Activated CD4-positive, alpha-beta T cell treated with anti-CD3 and anti-CD28 coated beads for 48 hours (primary cell): ENCODE measurements at regions not wholly inside any gene's neighbourhood (a gene's known extent, or its start where the extent isn't known, plus 50 kb on each side); places are given as distances from the start of the nearest gene placed in this dataset.
"Not testable (repeated sequence)": the region's sequence is repeated elsewhere in the genome, so short reads cannot be mapped to it uniquely, and the experiment has no call there.

ENCODE experiments used
- DNase-seq: peaks from one replicate; pipeline ENCODE4 v3.0.0-alpha.2; 2020

DNA sequence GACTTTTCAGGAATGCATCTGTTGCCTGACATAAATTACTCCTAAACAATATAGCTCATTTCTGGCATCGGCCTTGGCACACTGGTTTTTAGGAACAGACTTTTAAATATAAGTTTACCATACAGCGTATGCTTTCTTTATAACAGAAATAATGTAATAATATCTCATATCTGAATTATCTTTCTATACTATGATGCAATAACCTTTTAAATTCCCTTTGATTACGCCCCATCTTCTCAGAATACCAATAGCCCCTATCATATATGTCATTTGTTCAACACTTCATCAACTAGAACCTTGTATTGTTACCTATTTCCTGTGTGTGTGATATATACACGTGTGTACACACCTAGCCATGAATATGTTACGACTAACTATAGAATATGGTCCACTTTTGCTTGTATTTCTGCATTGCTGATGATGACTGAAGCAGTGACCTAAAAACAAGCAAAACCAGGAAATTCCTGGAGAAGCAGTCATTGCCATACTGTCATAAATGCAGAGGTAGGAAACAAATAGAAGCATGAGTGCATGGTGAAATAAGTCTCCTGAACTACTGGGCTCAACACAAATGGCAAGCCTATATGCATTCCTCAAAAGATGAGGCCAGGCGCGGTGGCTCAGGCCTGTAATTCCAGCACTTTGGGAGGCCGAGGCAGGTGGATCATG, 618.4 kb upstream of the NRP1 start:
- DNase-seq, result no peak

DNA sequence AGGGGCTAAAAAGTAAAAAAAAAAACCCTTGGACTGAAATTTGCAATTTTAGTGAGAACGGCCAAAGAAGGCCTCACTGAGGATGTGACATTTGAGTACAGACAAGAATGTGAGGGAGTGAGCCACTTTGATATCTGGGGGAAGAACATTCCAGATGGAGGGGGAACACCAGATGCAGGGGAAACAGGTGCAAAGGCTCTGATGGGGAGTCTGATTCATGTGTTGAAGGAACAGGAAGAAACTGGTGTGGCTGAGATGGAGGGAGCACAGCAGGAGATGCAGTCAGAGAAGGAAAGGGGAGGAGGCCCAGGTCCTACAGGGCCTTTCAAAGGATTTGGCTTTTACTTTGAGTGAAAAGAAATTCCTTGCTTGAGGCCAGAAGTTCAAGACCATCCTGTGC, 615.7 kb upstream of the NRP1 start:
- DNase-seq, result no peak

DNA sequence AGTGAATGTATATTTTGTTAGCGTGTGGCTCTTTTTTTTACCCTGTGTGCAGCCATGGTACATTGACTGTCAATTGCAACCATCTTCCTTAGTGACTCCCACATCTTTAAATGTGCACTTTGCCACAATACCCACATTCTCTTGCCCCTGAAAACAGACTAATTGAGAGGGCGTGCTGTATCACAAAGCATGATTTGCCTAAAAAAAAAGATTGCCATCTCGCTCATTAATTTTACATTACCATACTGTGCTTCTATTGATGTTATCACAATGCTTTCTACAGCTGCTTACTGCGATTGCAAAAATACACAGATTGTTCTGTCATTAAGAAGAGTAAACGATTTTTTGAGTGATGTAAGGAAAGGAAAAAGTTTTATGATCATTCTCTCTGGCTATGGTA, 613.1 kb upstream of the NRP1 start:
- DNase-seq, result no peak

DNA sequence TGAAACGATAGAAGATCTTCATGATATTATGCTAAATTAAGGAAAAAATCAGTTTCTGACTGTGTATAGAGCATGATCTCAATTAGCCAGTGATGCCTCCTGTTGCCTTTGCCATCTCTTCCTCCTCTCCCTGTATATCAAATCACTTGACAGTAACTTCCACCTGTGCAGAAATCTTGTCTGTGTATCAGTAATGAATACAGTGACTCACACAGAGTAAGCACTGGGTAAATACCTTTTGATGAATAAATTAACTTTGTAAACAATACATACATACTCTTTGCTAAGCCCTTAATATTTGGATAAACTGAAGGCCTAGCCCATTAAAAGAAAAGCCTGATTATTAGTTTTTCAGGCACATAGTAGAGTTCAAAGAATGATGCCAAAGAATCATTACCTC, 610.6 kb upstream of the NRP1 start:
- no peak for DNase-seq

DNA sequence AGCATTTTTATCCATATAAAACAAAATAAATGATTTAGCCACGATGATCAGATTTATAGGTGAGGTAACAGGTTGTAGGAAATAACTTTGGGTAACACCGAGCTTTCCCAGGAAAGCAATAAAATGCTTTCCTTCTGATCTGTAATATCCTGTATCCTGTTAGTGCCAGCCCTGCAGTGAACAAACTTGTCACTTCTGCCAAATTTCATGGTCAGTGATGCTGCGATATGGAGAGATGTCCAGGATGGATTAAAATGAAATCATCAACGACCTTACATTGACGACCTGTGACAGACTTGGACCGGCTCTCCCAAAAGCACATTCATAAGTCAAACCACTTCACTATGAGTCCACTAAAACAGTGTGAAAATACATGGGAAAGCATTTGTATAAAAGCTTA, 608.0 kb upstream of the NRP1 start:
- no peak for DNase-seq

DNA sequence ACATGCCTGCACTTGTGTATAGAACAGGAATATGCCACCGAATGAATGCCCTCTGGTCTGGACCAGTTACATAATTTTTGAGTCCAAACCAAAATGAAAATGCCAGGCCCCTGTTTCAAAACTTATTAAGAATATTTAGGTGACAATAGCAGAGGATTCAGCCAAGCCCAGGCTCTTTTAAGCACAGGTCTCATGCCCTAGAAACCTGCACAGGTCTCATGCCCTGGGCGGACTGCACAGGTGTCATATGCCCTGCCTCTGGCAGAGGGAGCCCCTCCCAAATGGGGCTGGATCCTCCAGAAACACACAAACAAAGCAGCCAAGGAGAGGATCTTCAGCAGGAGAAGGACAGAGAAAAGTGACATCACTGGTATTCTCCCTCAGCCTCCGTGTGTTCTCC, 605.4 kb upstream of the NRP1 start:
- DNase-seq, result no peak

DNA sequence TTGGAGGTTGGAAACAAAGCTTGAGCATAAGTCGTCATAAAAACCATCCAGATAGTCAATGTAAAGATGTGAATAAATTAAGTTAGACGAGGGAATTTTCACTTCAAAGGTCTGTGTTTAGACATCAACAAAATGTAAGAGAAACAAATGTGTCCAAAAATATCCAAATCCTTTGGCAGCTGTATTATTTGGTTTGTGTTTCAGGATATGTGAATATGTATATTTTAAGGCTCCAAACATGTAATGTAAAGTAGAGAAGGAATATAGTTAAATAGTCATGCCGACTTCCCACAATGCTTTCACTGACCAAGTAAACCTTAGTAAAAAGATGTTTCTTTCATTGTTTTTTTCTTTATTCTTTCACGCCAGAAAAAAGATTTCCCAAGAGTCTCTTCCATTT, 604.9 kb upstream of the NRP1 start:
- no peak for DNase-seq

DNA sequence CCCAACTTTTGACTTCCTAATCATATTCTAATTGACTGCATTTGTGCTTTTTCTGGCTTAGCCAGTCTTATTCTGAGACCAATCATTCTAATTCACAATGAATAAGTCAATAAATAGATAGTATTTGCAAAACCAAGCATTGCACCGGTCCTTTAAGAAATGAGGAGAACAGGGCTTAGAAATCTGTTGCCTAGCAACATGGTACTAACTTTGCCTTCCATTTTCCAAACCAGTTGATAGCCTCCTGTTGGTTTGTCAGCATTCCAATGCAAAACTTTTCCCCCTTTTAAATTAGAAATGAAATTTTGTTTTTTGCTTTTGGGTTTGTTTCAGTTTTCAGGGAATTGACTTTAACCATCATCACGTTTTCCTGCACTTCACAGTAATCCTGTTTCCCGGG, 603.5 kb upstream of the NRP1 start:
- DNase-seq, result no peak

DNA sequence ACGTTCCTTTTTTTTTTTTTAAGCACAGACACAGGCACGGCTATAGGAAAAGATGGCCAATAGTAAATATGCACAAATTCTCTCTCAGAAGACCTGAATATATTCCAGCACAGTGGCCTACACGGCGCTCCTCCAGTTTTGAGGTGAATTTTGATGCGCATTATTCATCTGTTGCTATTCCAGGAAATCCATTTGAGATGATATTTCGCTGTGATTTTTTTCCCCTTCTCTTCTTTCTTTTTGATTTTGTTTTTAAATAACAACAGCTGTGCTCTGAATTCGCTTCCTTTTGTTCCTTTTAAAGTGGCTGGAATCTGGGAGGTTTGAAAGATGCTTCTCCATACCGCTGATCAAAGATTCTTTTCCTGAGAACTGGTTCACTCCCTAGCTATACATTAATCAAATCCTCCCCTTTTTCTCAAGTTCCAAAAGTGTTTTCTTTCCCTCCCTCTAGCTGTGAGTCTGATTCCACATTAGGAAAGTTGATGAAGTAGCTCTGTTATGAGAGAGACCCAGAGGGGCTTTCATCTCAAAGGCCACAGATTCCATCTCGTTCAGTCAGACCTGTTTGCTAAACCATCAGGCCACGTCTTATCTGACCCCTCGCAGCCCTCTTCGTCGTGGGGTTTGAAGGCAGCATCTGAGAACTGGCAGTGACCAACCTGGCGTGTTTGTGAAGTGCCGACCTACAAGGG, 602.7 kb upstream of the NRP1 start:
- DNase-seq, result no peak

DNA sequence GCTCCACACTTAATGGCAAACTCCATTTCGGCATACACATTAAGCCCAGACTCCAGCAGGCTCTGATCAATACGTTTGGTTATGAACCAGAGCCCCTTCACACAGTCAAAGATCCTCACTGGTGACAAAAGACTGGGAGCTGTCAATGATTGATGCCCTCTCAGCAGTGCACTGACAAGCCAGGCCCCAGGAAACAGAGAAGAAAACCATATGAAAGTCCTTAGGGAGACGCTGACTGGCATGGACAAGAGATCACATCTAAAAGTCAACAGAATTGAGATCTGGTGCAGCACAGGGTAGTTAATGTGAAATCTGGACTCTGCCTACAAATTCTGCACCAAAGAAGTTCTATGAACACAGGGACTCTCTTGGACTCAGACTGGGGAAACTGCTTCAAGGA, 600.9 kb upstream of the NRP1 start:
- DNase-seq, result no peak

DNA sequence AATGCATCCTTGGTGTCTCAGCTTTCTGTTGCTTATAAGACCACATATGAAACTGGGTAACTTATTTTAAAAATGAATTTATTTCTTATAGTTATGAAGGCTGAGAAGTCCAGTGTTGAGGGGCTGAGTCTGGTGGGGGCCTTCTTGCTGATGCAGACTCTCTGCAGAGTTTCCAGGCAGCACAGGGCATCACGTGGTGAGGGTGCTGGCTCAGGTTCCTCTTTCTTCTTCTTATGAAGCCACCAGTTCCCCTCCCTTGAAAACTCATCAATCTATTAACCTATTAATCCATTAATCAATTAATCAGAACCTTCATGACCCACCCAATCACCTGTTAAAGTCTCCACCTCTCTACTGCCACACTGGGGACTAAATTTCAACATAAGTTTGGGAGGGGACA, 595.6 kb upstream of the NRP1 start:
- DNase-seq, result no peak

DNA sequence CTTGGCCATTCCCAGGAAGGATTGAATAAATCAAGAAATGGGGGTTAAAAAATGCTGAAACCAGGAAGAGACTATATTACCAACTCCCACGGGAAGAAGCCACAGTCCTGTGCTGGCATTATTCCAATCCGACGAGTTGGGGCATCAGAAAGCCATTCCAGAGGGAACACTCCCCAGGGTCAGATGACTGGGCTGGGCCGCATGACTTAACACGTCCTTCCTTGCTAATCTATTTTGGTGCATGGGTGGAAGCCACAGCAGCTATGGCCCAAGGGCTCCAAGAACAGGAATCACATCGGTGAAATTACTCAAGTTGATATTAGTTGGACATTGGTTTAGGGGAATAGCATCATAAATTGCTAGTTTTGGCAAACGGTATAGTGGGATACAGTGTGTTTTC, 592.9 kb upstream of the NRP1 start:
- DNase-seq, result no peak

DNA sequence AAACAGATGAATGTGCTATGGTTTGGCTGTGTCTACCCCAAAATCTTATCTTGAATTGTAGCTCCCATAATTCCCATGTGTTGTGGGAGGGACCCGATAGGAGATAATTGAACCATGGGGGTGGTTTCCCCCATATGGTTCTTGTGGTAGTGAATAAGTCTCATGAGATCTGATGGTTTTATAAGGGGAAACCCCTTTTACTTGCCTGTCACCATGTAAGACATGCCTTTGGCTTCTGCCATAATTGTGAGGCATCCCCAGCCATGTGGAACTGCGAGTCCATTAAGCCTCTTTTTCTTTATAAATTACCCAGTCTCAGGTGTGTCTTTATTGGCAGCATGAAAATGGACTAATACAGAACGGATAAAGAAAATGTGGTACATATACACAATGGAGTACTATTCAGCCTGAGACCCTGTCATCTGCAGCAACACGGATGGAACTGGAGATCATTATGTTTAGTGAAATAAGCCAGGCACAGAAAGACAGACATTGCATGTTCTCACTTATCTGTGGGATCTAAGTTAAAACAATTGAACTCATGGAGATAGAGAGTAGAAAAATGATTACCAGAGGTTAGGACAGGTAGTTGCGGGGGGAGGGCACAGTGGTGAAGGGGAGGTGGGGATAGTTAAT, 587.6 kb upstream of the NRP1 start:
- DNase-seq, result no peak

DNA sequence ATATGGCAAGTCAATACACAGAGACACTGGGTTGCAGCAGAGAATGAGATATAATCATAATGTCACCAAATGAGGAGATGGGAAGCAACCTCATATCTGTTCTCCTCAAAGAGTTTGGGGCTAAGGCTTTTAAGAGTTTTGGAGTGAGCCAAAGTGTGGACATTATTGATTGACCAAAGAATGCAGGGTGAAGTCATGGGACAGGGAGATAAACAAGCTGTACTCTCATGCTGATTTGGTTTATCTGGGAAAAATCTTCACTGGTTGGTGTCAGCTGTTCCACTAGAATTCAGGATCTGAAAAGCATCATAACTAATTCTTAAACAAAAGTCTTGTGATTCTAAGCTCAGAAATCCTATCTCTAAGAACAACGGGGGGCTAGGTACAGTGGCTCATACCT, 585.9 kb upstream of the NRP1 start:
- no peak for DNase-seq

DNA sequence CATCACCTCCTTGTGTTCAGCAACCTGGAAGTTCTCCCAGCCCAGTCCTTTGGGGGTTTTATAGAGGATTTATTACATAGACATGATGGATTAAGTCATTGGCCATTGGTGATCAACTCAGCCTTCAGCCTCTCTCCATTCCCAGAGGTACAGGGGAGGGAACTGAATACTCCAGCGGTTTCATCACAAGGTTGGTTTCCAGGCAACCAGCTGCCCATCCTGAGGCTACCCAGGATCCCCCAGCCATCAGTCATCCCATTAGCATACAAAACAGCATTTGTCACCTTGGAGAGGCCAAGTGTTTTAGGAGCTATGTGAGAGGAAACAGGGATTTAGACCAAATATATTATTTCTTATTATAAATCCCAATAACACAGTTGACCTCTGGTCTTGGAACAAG, 584.8 kb upstream of the NRP1 start:
- no peak for DNase-seq

DNA sequence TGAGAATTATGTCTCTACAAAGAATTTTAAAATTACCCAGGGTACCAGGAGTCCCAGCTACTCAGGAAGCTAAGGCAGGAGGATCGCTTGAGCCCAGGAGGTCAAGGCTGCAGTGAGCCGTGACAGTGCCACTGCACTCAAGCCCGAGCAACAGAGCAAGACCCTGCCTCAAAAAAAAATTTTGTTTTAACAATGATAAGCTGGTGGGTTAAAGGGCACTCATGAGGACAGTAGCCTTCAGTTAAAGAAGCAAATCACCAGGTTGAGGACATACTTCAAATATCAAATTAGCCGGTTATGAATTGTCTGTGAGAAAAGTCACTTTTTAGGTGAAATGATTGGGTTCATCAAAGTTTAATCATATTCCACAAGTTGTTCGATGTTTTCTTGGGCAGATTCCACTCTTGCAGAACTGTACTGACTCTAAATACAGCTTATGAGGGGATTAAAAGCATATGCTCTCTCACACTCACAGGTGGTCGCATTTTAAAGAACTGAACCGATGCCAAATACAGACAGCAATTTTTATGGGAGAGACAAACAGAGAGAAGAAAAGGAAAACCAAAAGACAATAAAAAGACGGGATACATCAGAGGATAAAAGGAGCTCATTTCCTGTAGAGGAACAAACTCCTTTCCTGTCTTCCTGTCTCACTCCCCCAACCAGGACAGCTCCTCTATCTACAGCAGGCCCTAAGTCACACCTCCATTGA, 582.8 kb upstream of the NRP1 start:
- DNase-seq, result no peak

DNA sequence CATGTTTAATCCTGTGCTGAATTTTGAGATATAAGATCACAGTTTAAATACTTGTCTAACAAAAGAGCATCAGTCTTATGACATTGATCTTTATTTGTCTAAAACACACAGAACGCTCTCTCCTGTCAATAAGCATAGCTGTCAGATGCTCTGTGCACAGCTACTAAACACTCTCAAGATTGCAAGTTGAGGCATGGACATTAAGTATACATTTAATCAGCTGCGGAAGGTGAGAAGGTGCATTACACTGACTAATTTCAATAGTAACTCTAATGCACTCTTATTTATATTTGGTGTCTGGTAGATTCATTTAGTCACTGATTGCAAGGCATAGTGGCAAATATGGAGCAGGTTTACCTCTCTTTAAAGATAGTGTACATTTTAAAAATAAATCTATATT, 580.3 kb upstream of the NRP1 start:
- no peak for DNase-seq

DNA sequence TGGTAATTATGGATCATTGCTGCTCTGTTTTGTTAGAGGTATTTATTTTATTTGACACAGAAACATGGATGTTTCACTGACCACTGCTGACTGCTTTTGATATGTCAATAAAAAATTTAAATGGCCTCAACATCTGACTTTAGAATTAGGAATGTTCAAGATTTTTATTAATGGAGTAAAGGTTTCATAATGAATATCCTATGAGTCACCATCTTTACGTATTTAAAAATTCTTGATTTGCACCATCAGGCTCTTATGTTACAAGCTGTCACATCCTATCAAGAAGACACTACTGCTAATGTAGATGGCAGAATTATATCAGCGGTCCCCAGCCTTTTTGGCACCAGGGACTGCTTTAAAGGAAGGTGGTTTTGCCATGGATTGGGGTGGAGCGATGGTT, 578.7 kb upstream of the NRP1 start:
- no peak for DNase-seq

DNA sequence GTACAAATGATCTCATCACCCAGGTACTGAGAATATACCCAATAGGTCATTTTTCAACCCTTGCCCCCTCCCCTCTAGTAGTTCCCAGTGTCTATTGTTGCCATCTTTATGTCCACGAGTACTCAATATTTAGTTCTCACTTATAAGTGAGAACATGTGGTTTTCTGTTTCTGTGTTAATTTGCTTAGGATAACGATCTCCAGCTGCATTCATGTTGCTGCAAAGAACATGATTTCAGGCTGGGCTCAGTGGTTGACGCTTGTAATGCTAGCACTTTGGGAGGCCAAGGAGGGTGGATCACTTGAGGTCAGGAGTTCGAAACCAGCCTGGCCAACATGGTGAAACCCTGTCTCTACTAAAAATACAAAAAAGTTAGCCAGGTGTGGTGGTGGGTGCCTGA, 575.0 kb upstream of the NRP1 start:
- DNase-seq, result not testable (repeated sequence)

DNA sequence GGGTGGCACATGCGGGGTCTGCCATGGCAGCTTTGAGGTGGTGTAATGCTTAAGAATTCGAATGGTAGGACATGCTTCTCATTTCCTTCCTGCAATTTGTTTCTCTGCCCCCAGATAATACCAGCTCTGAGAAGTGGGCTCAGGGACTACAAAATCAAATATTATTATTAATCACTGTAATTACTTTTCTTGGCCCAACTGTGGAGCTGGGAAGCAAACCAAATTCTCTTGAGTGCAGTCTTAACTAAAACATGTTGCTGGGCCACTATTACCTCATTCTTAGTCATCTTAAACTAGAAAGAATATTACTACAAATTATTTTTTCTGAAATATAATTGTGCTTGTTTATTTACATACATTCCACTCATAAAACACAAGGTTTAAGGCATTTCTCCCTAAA, 566.7 kb upstream of the NRP1 start:
- DNase-seq, result no peak

DNA sequence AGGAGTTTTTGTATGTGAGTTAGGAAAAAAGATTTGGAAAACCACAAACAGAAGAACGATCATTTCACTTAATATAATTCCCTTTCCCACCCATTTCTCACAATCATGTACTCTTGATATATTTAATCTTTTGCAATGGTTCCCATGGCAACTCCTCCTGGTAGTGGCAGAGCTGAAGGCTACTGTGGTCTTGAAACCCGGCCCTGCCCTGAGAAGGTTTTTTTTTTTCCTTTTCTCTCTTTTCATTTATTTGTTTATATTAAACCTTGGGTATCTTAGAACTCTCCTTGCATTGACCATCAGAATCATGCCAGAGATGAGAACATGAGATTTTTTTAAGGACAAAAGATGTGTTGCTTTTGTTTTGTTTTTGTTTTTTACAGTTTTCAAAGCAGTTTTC, 566.1 kb upstream of the NRP1 start:
- DNase-seq, result no peak

DNA sequence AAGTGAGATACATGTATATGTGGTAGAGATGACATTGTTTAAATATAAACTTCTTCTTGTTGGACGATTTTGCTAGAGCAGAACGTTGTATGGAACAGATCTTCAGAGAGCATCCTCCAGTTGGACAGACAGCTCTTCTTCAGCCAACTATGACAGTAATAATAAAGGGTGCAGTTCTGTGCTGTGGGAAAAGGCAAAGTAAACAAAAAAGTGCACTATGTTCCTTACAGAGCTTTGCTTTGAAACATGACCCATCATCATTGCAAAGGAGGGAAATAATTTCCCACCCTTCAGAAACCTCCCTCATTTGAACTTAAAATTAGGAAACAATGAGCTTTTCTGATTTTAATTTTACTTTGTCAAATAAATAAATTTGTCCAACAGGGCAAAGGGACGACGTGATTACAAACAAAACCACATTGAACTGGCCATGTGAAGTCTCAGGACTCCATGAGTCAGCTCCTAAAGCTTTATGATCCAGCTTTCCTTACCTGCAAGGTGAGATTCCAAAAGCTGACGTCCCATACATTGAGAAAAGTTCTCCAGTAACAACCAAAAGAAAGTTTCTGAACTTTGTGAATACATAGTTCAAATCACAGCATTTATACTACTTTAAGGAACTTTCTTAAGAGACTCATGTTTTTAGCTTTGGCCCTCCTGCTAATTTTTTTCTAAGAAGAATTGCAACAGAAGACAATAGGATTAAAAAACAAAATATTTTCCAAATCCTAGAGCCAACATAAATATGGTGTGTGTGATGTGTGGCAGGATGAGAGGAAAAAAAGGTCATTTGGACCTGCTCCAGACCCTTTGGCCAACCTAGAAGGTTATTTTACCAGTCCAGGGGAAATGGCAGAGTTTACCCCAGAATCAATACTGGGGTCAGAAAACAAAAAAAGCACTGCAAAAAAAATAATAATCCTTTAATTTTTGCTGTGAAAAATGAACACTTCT, 565.4 kb upstream of the NRP1 start:
- DNase-seq, result no peak

DNA sequence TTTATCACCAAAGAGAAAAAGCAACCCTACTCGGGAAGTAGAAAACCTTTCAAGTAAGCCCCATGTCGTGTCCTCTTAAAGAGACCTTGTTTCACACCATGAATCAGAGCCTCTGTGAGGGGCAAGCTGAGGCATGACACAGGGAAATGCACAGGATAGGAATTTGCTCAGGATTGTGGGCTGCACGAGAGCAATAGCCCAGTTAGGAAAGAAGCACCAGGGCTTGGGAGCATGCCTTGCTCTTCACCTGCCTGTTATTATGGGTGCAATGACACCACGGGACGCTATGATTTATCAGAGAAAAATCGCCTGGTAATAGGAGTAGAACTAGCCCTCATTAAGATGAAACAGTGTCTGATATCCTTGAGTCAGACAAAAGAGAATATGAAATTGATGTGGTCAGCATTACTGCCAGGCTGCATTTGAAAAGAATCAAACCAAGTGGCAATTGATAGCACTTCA, 562.9 kb upstream of the NRP1 start:
- DNase-seq, result no peak
